Activated naive CD8-positive, alpha-beta T cell treated with anti-CD3 and anti-CD28 coated beads, Interleukin-2, amount 10 ng/mL, durations not matched to agents 7 days and 5 days (primary cell): ENCODE measurements at regions not wholly inside any gene's neighbourhood (a gene's known extent, or its start where the extent isn't known, plus 50 kb on each side); places are given as distances from the start of the nearest gene placed in this dataset.

Source experiments
- ATAC-seq: fragments of 150-1000 bp; cut with Tn5 transposase; one replicate; pipeline ENCODE4 v1.10.0; 2021; ENCODE audit warnings: low read depth, moderate library complexity
- POLR2A ChIA-PET: fragments of 350-600 bp; sonication (Branson Sonifier 250); formaldehyde crosslinking; loops from one replicate; lab custom pipeline; 2021; ENCODE audit warnings: antibody characterized with exemption; lab: Charles Lee
- DNase-seq: peaks from one replicate; pipeline ENCODE4 v3.0.0; 2021
- H3K27ac Mint-ChIP-seq: one replicate; pipeline ENCODE4 v1.8.0; 2022; ENCODE audit warnings: mild to moderate bottlenecking, mixed read lengths
- H3K27me3 Mint-ChIP-seq: one replicate; pipeline ENCODE4 v1.8.0; 2022; ENCODE audit warnings: mild to moderate bottlenecking, moderate library complexity, mixed read lengths
- H3K36me3 Mint-ChIP-seq: one replicate; pipeline ENCODE4 v1.8.0; 2021; ENCODE audit warnings: mild to moderate bottlenecking, mixed read lengths
- H3K4me1 Mint-ChIP-seq: one replicate; pipeline ENCODE4 v1.8.0; 2021; ENCODE audit warnings: mixed read lengths
- H3K4me3 Mint-ChIP-seq: one replicate; pipeline ENCODE4 v1.8.0; 2022; ENCODE audit warnings: mild to moderate bottlenecking, moderate library complexity, mixed read lengths
- H3K9me3 Mint-ChIP-seq: one replicate; pipeline ENCODE4 v1.8.0; 2021; ENCODE audit warnings: mixed read lengths

GRCh38 chr4:82043081-82043808 lies 330.5 kb downstream of the HNRNPD start:
- Mint-ChIP-seq H3K36me3 (no peaks in the 10 kb centered on the region), H3K4me1 (peaks cover 2% of the 10 kb centered on the region), H3K4me3 (peak overlapping the region; percentile 26), H3K27ac (no peak overlapping the region), H3K9me3 (no peaks in the 10 kb centered on the region), H3K27me3 (peaks cover 51% of the 10 kb centered on the region)
- ATAC-seq (no peak), DNase-seq (no peak)
- POLR2A ChIA-PET, result no interaction called here

GRCh38 chr4:82042042-82042441 lies 331.7 kb downstream of the HNRNPD start:
- ATAC-seq, result no peak
- Mint-ChIP-seq H3K36me3 (no peaks in the 10 kb centered on the region), H3K9me3 (no peaks in the 10 kb centered on the region), H3K4me3 (no peak overlapping the region), H3K27ac (no peak overlapping the region), H3K27me3 (peaks cover 48% of the 10 kb centered on the region), H3K4me1 (peaks cover 2% of the 10 kb centered on the region)
- POLR2A ChIA-PET, result no interaction called here
- DNase-seq, result no peak

- H3K9me3 Mint-ChIP-seq, result no peaks in the 10 kb centered on the region
- H3K4me3 Mint-ChIP-seq, result no peak overlapping the region
- peaks cover 2% of the 10 kb centered on the region for H3K4me1 Mint-ChIP-seq
- DNase-seq (no peak), ATAC-seq (no peak)
- H3K27me3 Mint-ChIP-seq, result peaks cover 31% of the 10 kb centered on the region
- no peak overlapping the region for H3K27ac Mint-ChIP-seq
- POLR2A ChIA-PET, result no interaction called here
- no peaks in the 10 kb centered on the region for H3K36me3 Mint-ChIP-seq
Observed at GRCh38 chr4:82038936-82039335, 334.9 kb downstream of the HNRNPD start.

GRCh38 chr4:82036181-82036580 lies 337.6 kb downstream of the HNRNPD start:
- DNase-seq (no peak), ATAC-seq (no peak)
- Mint-ChIP-seq H3K4me1 (peaks cover 6% of the 10 kb centered on the region), H3K27me3 (peaks cover 11% of the 10 kb centered on the region), H3K27ac (no peak overlapping the region), H3K4me3 (no peak overlapping the region), H3K36me3 (no peaks in the 10 kb centered on the region), H3K9me3 (no peaks in the 10 kb centered on the region)
- POLR2A ChIA-PET, result no interaction called here

GRCh38 chr4:82034878-82035277 lies 338.9 kb downstream of the HNRNPD start:
- Mint-ChIP-seq H3K4me3 (no peak overlapping the region), H3K36me3 (no peaks in the 10 kb centered on the region)
- no peak for ATAC-seq

DNA sequence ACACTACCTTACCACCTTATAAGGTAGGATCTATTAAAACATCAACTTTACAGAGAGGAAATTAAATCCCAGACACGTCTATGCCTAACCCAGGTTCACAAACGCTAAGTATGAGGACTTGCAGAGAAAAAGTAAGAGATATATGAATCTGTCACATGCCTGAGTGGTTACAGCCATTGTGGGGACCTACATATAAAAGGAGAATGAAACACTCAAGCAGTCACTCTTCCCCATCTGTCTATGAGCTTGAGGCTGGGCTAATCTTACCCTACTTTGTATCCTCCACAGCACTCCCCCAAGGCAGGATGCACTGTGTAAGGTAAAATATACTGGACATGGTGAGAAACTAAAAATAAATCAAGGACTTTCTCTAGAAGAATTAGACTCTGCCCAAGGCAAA lies 339.9 kb downstream of the HNRNPD start:
- DNase-seq, result no peak
- Mint-ChIP-seq H3K36me3 (no peaks in the 10 kb centered on the region), H3K27me3 (peaks cover 5% of the 10 kb centered on the region), H3K4me3 (no peak overlapping the region), H3K4me1 (peaks cover 5% of the 10 kb centered on the region), H3K27ac (no peak overlapping the region), H3K9me3 (no peaks in the 10 kb centered on the region)
- POLR2A ChIA-PET, result no interaction called here
- ATAC-seq, result no peak

More at GRCh38 chr4:82034878-82035277, 338.9 kb downstream of the HNRNPD start:
- Mint-ChIP-seq H3K27me3 (peaks cover 5% of the 10 kb centered on the region), H3K27ac (no peak overlapping the region), H3K9me3 (no peaks in the 10 kb centered on the region), H3K4me1 (peaks cover 5% of the 10 kb centered on the region)
- DNase-seq, result no peak
- POLR2A ChIA-PET, result no interaction called here

- Mint-ChIP-seq H3K9me3 (no peaks in the 10 kb centered on the region), H3K4me3 (no peak overlapping the region), H3K4me1 (peaks cover 5% of the 10 kb centered on the region), H3K27ac (no peak overlapping the region), H3K36me3 (no peaks in the 10 kb centered on the region), H3K27me3 (peaks cover 2% of the 10 kb centered on the region)
- POLR2A ChIA-PET, result no interaction called here
- no peak for DNase-seq
- ATAC-seq, result no peak
Observed at GRCh38 chr4:82031376-82031927, 342.3 kb downstream of the HNRNPD start.

DNA sequence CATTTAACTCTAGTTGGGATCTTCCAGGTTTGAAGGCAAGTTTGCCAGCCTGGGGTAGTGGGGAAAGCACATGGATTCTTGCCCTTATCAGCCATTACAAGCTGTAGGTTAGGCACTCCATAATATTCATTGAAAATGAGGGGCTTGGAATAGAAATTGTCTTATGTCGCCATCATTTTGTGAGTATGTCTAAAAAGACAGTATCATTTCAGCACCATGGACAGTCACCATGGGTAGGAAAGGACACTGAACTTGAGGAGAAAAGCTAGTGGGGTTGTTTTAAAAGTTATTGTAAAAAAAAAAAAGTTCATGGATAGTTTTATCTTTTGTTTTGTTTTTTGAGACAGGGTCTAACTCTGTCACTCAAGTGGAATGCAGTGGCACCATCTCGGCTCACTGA lies 356.1 kb downstream of the HNRNPD start:
- Mint-ChIP-seq H3K36me3 (no peaks in the 10 kb centered on the region), H3K27ac (no peak overlapping the region), H3K9me3 (peaks cover 10% of the 10 kb centered on the region), H3K4me1 (no peaks in the 10 kb centered on the region), H3K27me3 (no peaks in the 10 kb centered on the region), H3K4me3 (no peak overlapping the region)
- no peak for ATAC-seq
- no peak for DNase-seq
- POLR2A ChIA-PET, result no interaction called here

GRCh38 chr4:82005158-82005557 lies 368.6 kb downstream of the HNRNPD start:
- H3K27me3 Mint-ChIP-seq, result no peaks in the 10 kb centered on the region
- no peak overlapping the region for H3K4me3 Mint-ChIP-seq
- POLR2A ChIA-PET, result no interaction called here
- DNase-seq, result no peak
- H3K27ac Mint-ChIP-seq, result no peak overlapping the region
- ATAC-seq, result no peak
- H3K36me3 Mint-ChIP-seq, result no peaks in the 10 kb centered on the region
- peaks cover 1% of the 10 kb centered on the region for H3K9me3 Mint-ChIP-seq
- H3K4me1 Mint-ChIP-seq, result no peaks in the 10 kb centered on the region

- Mint-ChIP-seq H3K9me3 (no peaks in the 10 kb centered on the region), H3K36me3 (no peaks in the 10 kb centered on the region), H3K4me1 (no peaks in the 10 kb centered on the region), H3K27ac (no peak overlapping the region), H3K4me3 (no peak overlapping the region), H3K27me3 (no peaks in the 10 kb centered on the region)
- ATAC-seq (no peak), DNase-seq (no peak)
- POLR2A ChIA-PET, result no interaction called here
Observed at GRCh38 chr4:81997313-81997712, 376.5 kb downstream of the HNRNPD start.

DNA sequence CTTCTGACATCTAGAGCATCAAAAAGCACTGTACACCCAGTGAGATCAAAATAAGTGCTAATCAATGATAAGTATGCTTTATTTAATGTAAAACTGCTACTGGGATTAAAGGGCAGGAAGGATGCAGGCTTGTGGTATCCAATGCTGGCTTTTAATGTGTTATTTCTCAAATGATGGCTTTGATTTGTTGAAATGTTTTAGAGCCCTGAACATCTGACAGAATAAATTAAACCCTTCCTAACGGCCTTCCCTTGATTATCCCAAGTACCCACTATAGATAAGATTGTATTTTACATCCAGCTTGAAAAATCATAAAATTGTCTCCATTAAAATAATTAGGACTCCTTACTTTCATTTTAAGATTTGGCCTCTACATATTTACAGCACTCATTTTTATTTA lies 382.9 kb downstream of the HNRNPD start:
- Mint-ChIP-seq H3K27me3 (peaks cover 11% of the 10 kb centered on the region), H3K4me3 (no peak overlapping the region), H3K36me3 (no peaks in the 10 kb centered on the region), H3K27ac (no peak overlapping the region), H3K9me3 (no peaks in the 10 kb centered on the region), H3K4me1 (no peaks in the 10 kb centered on the region)
- ATAC-seq (no peak), DNase-seq (no peak)
- POLR2A ChIA-PET, result no interaction called here

GRCh38 chr4:81990211-81990610 lies 383.6 kb downstream of the HNRNPD start:
- POLR2A ChIA-PET, result no interaction called here
- DNase-seq (no peak), ATAC-seq (no peak)
- no peak overlapping the region for H3K4me3 Mint-ChIP-seq
- H3K27me3 Mint-ChIP-seq, result peaks cover 11% of the 10 kb centered on the region
- H3K36me3 Mint-ChIP-seq, result no peaks in the 10 kb centered on the region
- no peak overlapping the region for H3K27ac Mint-ChIP-seq
- no peaks in the 10 kb centered on the region for H3K4me1 Mint-ChIP-seq
- no peaks in the 10 kb centered on the region for H3K9me3 Mint-ChIP-seq

GRCh38 chr4:81989202-81989601 lies 384.6 kb downstream of the HNRNPD start:
- POLR2A ChIA-PET, result no interaction called here
- no peak overlapping the region for H3K27ac Mint-ChIP-seq
- H3K36me3 Mint-ChIP-seq, result no peaks in the 10 kb centered on the region
- no peak overlapping the region for H3K4me3 Mint-ChIP-seq
- DNase-seq (no peak), ATAC-seq (no peak)
- H3K4me1 Mint-ChIP-seq, result no peaks in the 10 kb centered on the region
- no peaks in the 10 kb centered on the region for H3K9me3 Mint-ChIP-seq
- peaks cover 15% of the 10 kb centered on the region for H3K27me3 Mint-ChIP-seq

GRCh38 chr4:81988178-81988577 lies 385.6 kb downstream of the HNRNPD start:
- Mint-ChIP-seq H3K27ac (no peak overlapping the region), H3K36me3 (no peaks in the 10 kb centered on the region), H3K4me1 (no peaks in the 10 kb centered on the region), H3K27me3 (peaks cover 15% of the 10 kb centered on the region), H3K9me3 (no peaks in the 10 kb centered on the region), H3K4me3 (no peak overlapping the region)
- DNase-seq (no peak), ATAC-seq (no peak)
- POLR2A ChIA-PET, result no interaction called here
